ENCODE measurements at regions not wholly inside any gene's neighbourhood (a gene's known extent, or its start where the extent isn't known, plus 50 kb on each side); places are given as distances from the start of the nearest gene placed in this dataset.

DNA sequence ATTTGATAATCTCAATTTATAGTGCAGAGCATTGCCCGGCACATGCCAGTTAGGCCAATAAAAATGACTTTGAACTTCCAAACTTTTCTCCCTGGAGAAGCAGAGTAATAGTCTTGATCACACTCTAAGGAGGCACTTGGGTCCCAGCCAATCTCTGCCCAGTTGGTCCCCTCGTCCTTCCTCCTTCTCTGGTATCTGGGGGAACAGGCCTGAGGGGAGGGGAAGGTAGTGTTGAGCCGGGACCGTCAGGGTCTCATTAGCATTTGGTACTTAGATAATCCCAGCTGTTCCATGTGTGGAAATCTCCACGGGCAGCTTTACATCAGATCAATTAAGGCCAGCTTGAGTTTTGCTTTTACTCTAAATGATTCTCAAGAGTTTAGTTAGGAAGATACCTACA lies 70.1 kb downstream of the ZNF641 start:
- TF ChIP-seq BCL11A (IDR thresholded peaks at IDR 0.05; ENCODE audit: low read depth, low read length) (no peak), RELA (IDR thresholded peaks at IDR 0.05; ENCODE audit: borderline replicate concordance, partially characterized antibody) (no peak), MEF2A (IDR thresholded peaks at IDR 0.05; ENCODE audit: insufficient read depth, low read depth, low read length) (no peak), CUX1 (IDR thresholded peaks at IDR 0.05; ENCODE audit: insufficient replicate concordance, low read depth, low read length) (no peak), SP1 (IDR thresholded peaks at IDR 0.05; ENCODE audit: low read depth, low read length) (no peak), PML (IDR thresholded peaks at IDR 0.05; ENCODE audit: low read length) (no peak), JUNB (IDR thresholded peaks at IDR 0.05) (no peak), SIN3A (IDR thresholded peaks at IDR 0.05; ENCODE audit: low read depth, low read length) (no peak), ATF7 (IDR thresholded peaks at IDR 0.05; ENCODE audit: low read depth) (no peak), EGR1 (IDR thresholded peaks at IDR 0.05; ENCODE audit: borderline replicate concordance in 1 of 2, low read depth in 2 of 2, low read length in 2 of 2) (no peak), FOXK2 (IDR thresholded peaks at IDR 0.05) (no peak), GABPA (IDR thresholded peaks at IDR 0.05; ENCODE audit: low read depth) (no peak), TCF7 (IDR thresholded peaks at IDR 0.05; ENCODE audit: borderline replicate concordance) (no peak)
- TF ChIP-seq, protein P1, sequence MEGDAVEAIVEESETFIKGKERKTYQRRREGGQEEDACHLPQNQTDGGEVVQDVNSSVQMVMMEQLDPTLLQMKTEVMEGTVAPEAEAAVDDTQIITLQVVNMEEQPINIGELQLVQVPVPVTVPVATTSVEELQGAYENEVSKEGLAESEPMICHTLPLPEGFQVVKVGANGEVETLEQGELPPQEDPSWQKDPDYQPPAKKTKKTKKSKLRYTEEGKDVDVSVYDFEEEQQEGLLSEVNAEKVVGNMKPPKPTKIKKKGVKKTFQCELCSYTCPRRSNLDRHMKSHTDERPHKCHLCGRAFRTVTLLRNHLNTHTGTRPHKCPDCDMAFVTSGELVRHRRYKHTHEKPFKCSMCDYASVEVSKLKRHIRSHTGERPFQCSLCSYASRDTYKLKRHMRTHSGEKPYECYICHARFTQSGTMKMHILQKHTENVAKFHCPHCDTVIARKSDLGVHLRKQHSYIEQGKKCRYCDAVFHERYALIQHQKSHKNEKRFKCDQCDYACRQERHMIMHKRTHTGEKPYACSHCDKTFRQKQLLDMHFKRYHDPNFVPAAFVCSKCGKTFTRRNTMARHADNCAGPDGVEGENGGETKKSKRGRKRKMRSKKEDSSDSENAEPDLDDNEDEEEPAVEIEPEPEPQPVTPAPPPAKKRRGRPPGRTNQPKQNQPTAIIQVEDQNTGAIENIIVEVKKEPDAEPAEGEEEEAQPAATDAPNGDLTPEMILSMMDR (IDR thresholded peaks at IDR 0.05 in 2 of 3, conservative IDR thresholded peaks at IDR 0.05 in 1 of 3; ENCODE audit: control insufficient read depth in 2 of 3, extremely low read depth in 1 of 3, insufficient read depth in 1 of 3, low read depth in 3 of 3, low read length in 3 of 3) = no peak

Measured in GM12878 (cell line).